Fibroblast of lung (primary cell): ENCODE measurements at regions not wholly inside any gene's neighbourhood (a gene's known extent, or its start where the extent isn't known, plus 50 kb on each side); places are given as distances from the start of the nearest gene placed in this dataset.

Experiments
- DNase-seq, 2 donors: peaks; one replicate each; pipeline versions ENCODE4 v3.0.0 to v3.0.0-alpha.2; 2010; ENCODE audit warnings: low read depth in 2 of 2
- H2AFZ ChIP-seq: 2 replicates; pipeline ENCODE4 v1.5.1; 2012; ENCODE audit warnings: low read length, control low read depth, inconsistent platforms
- H3K27ac ChIP-seq: 2 replicates; pipeline ENCODE4 v1.5.1; 2011; ENCODE audit warnings: low read length, control low read depth; ENCODE audit not compliant: insufficient read depth
- H3K27me3 ChIP-seq: 2 replicates; pipeline ENCODE4 v1.5.1; 2011; ENCODE audit warnings: mild to moderate bottlenecking, low read length; ENCODE audit not compliant: control insufficient read depth, insufficient read depth
- H3K36me3 ChIP-seq: 2 replicates; pipeline ENCODE4 v1.5.1; 2011; ENCODE audit warnings: low read length; ENCODE audit not compliant: control insufficient read depth, insufficient read depth
- H3K4me1 ChIP-seq: 2 replicates; pipeline ENCODE4 v1.5.1; 2011; ENCODE audit warnings: low read length; ENCODE audit not compliant: control insufficient read depth, insufficient read depth; ENCODE audit errors: extremely low read depth
- H3K4me2 ChIP-seq: 2 replicates; pipeline ENCODE4 v1.5.1; 2011; ENCODE audit warnings: low read length, control low read depth; ENCODE audit not compliant: insufficient read depth; ENCODE audit errors: extremely low read depth
- H3K4me3 ChIP-seq, 4 experiments: fragments of 200-600 bp in 1 of 4; sonication (generic) in 1 of 4; replicated peaks in 1 of 4; 2 replicates each; pipeline ENCODE4 v1.5.1; 2011 to 2016; ENCODE audit warnings: low read length in 4 of 4, low read depth in 3 of 4, mild to moderate bottlenecking in 3 of 4, control low read depth in 2 of 4, inconsistent platforms in 1 of 4, mixed read lengths in 1 of 4; ENCODE audit not compliant: insufficient read depth in 1 of 4; ENCODE audit errors: control extremely low read depth in 1 of 4
- H3K79me2 ChIP-seq: 2 replicates; pipeline ENCODE4 v1.5.1; 2012; ENCODE audit warnings: mild to moderate bottlenecking, low read length, inconsistent platforms; ENCODE audit not compliant: control insufficient read depth, insufficient read depth
- H3K9ac ChIP-seq: 2 replicates; pipeline ENCODE4 v1.5.1; 2011; ENCODE audit warnings: mild to moderate bottlenecking, low read length, control low read depth; ENCODE audit not compliant: insufficient read depth
- H3K9me3 ChIP-seq: 2 replicates; pipeline ENCODE4 v1.5.1; 2012; ENCODE audit warnings: low read depth, low read length; ENCODE audit not compliant: control insufficient read depth, insufficient read depth
- H4K20me1 ChIP-seq: 2 replicates; pipeline ENCODE4 v1.5.1; 2011; ENCODE audit warnings: low read length; ENCODE audit not compliant: control insufficient read depth, insufficient read depth; ENCODE audit errors: extremely low read depth
- EZH2 ChIP-seq: IDR thresholded peaks from 2 replicates; pipeline ENCODE4 v1.5.1; 2012; ENCODE audit warnings: low read length, control low read depth, mild to moderate bottlenecking; ENCODE audit errors: missing control alignments
- TF ChIP-seq, protein P1 (sequence below), 2 donors: IDR thresholded peaks in 1 of 2; conservative IDR thresholded peaks in 1 of 2; 1 replicate in 1 of 2; 2 replicates in 1 of 2; pipeline ENCODE4 v1.5.1; 2011 to 2012; ENCODE audit warnings: low read length in 2 of 2, control low read depth in 1 of 2, inconsistent platforms in 1 of 2, low read depth in 1 of 2, mild to moderate bottlenecking in 1 of 2

DNA sequence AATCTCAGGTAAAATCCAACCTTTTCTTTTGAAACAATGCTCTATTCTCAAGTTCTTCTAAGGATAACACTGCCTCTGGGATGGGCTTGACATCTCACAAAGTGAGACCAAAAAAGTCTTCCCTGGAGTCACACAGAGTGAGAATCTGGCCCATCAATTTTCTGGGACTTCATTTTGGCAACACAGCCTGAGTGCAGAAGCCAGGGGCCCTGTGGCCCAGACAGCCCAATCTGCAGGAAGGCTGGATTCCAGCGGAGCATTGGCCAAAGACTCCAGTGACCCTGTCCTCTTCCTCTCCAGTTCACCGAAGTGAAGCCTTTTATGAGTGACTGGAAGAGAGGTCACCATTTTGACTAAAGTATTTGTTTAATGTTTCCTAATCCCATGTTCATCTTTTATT is 105.1 kb downstream of the PLK2 start:
- no peaks in the 10 kb centered on the region for H3K27me3 ChIP-seq
- H4K20me1 ChIP-seq, result no peaks in the 10 kb centered on the region
- no peak for DNase-seq
- H3K27ac ChIP-seq, result no peak overlapping the region
- TF ChIP-seq EZH2, result no peak
- TF ChIP-seq, protein P1, sequence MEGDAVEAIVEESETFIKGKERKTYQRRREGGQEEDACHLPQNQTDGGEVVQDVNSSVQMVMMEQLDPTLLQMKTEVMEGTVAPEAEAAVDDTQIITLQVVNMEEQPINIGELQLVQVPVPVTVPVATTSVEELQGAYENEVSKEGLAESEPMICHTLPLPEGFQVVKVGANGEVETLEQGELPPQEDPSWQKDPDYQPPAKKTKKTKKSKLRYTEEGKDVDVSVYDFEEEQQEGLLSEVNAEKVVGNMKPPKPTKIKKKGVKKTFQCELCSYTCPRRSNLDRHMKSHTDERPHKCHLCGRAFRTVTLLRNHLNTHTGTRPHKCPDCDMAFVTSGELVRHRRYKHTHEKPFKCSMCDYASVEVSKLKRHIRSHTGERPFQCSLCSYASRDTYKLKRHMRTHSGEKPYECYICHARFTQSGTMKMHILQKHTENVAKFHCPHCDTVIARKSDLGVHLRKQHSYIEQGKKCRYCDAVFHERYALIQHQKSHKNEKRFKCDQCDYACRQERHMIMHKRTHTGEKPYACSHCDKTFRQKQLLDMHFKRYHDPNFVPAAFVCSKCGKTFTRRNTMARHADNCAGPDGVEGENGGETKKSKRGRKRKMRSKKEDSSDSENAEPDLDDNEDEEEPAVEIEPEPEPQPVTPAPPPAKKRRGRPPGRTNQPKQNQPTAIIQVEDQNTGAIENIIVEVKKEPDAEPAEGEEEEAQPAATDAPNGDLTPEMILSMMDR (conservative IDR thresholded peaks at IDR 0.05 in 1 of 2, IDR thresholded peaks at IDR 0.05 in 1 of 2; ENCODE audit: low read depth in 1 of 2, low read length in 2 of 2), result no peak
- H3K36me3 ChIP-seq, result no peaks in the 10 kb centered on the region
- no peaks in the 10 kb centered on the region for H3K4me1 ChIP-seq
- H3K9ac ChIP-seq, result no peak overlapping the region
- no peak overlapping the region for H3K4me3 ChIP-seq
- no peak overlapping the region for H3K4me2 ChIP-seq
- no peaks in the 10 kb centered on the region for H3K9me3 ChIP-seq
- H2AFZ ChIP-seq, result no peak overlapping the region
- H3K79me2 ChIP-seq, result no peaks in the 10 kb centered on the region

DNA sequence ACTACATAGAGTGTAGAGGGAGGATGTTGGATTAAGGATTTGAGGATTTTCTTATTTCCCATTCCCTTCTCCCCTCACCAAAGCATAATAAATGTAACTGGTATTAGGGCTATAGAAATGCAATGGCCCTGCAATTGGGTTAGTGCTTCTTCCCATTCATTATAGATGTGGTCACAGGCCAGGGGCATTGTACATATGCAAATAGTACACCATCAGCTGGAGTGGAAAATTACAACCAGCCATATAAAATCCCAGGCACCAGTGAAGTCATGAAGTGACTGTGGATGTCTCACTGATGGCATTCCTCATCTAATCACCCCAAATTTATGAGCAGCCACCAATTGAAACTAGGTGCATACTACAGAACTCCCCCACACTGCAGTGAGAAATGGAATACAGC is 105.9 kb downstream of the PLK2 start:
- Histone ChIP-seq H3K36me3 (no peaks in the 10 kb centered on the region), H3K4me3 (no peak overlapping the region), H3K27ac (no peak overlapping the region), H2AFZ (no peak overlapping the region), H3K9ac (no peak overlapping the region), H3K79me2 (no peaks in the 10 kb centered on the region), H3K4me1 (no peaks in the 10 kb centered on the region), H3K9me3 (no peaks in the 10 kb centered on the region), H3K4me2 (no peak overlapping the region), H4K20me1 (no peaks in the 10 kb centered on the region), H3K27me3 (no peaks in the 10 kb centered on the region)
- no peak for DNase-seq
- TF ChIP-seq, protein P1 (conservative IDR thresholded peaks at IDR 0.05 in 1 of 2, IDR thresholded peaks at IDR 0.05 in 1 of 2; ENCODE audit: low read depth in 1 of 2, low read length in 2 of 2), result no peak
- no peak for TF ChIP-seq EZH2

DNA sequence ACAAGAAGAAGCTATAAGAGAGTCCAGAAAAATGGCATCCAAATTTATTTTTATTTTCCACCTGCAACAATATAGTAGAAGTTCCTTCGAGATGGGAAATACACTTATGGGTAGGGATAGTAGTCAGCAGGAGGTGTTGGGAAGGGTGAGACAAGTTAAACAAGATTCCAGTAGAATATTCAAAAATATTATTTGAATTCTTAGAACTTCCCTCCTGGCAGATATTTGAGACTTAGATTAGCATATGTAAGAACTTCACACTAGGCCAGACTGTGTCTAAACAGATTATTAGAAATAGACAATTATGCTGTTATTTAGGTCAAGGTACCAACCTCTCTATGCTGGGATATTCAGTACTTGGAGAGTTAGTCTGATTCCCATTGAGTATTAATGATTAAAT is 108.7 kb downstream of the PLK2 start:
- H3K4me2 ChIP-seq, result no peak overlapping the region
- H3K9me3 ChIP-seq, result no peaks in the 10 kb centered on the region
- DNase-seq, result no peak
- H2AFZ ChIP-seq, result no peak overlapping the region
- H4K20me1 ChIP-seq, result no peaks in the 10 kb centered on the region
- no peaks in the 10 kb centered on the region for H3K79me2 ChIP-seq
- H3K27ac ChIP-seq, result no peak overlapping the region
- H3K36me3 ChIP-seq, result no peaks in the 10 kb centered on the region
- no peak overlapping the region for H3K4me3 ChIP-seq
- no peaks in the 10 kb centered on the region for H3K4me1 ChIP-seq
- TF ChIP-seq, protein P1 (conservative IDR thresholded peaks at IDR 0.05 in 1 of 2, IDR thresholded peaks at IDR 0.05 in 1 of 2; ENCODE audit: low read depth in 1 of 2, low read length in 2 of 2), result no peak
- no peak for TF ChIP-seq EZH2
- no peaks in the 10 kb centered on the region for H3K27me3 ChIP-seq
- no peak overlapping the region for H3K9ac ChIP-seq
